H1 (cell line): ENCODE measurements at regions not wholly inside any gene's neighbourhood (a gene's known extent, or its start where the extent isn't known, plus 50 kb on each side); places are given as distances from the start of the nearest gene placed in this dataset.

Source experiments
- CTCF ChIA-PET: fragments of 300-600 bp; sonication (Branson Sonifier 250); formaldehyde crosslinking; loops from one replicate; lab custom pipeline; 2021; ENCODE audit not compliant: partially characterized antibody; lab: Charles Lee
- POLR2A ChIA-PET: fragments of 300-600 bp; sonication (Branson Sonifier 250); formaldehyde crosslinking; loops from one replicate; lab custom pipeline; 2021; ENCODE audit warnings: inconsistent platforms; ENCODE audit not compliant: partially characterized antibody; lab: Charles Lee
- DNase-seq, 2 experiments: peaks; one replicate each; pipeline versions ENCODE4 v3.0.0 to v3.0.0-alpha.2; 2010 to 2022; ENCODE audit warnings: low spot score in 2 of 2, low read depth in 1 of 2, mixed read lengths in 1 of 2
- FAIRE-seq: peaks from 2 replicates; lab custom pipeline; 2011; peaks lifted over from hg19 to GRCh38; lab: Jason Lieb, UNC
- H2AFZ ChIP-seq: 2 replicates; pipeline ENCODE4 v1.8.1; 2012; ENCODE audit warnings: low read length, inconsistent platforms
- H2AK5ac ChIP-seq: 2 replicates; pipeline ENCODE4 v1.6.1; 2013; ENCODE audit warnings: low read depth, low read length
- H2BK120ac ChIP-seq: replicated peaks from 2 replicates; pipeline ENCODE3; 2013; ENCODE audit warnings: low read depth, low read length, inconsistent platforms
- H2BK12ac ChIP-seq: 2 replicates; pipeline ENCODE4 v1.6.1; 2013; ENCODE audit warnings: low read depth, low read length
- H2BK15ac ChIP-seq: 2 replicates; pipeline ENCODE4 v1.6.1; 2013; ENCODE audit warnings: low read length
- H2BK20ac ChIP-seq: 2 replicates; pipeline ENCODE4 v1.6.1; 2013; ENCODE audit warnings: low read length
- H2BK5ac ChIP-seq: 2 replicates; pipeline ENCODE4 v1.6.1; 2013; ENCODE audit warnings: low read depth, low read length
- H3K14ac ChIP-seq: 2 replicates; pipeline ENCODE4 v1.6.1; 2013; ENCODE audit warnings: inconsistent platforms; ENCODE audit not compliant: insufficient read length
- H3K18ac ChIP-seq: 2 replicates; pipeline ENCODE4 v1.6.1; 2013; ENCODE audit warnings: low read length; ENCODE audit errors: extremely low read depth
- H3K23ac ChIP-seq: 2 replicates; pipeline ENCODE4 v1.6.1; 2013; ENCODE audit warnings: inconsistent platforms; ENCODE audit not compliant: insufficient read length
- H3K23me2 ChIP-seq: 2 replicates; pipeline ENCODE4 v1.6.1; 2013; ENCODE audit warnings: low read depth, low read length
- H3K27ac ChIP-seq: 2 replicates; pipeline ENCODE4 v1.6.1; 2011; ENCODE audit warnings: low read depth, low read length, inconsistent platforms
- H3K27me3 ChIP-seq, 4 experiments: replicated peaks in 1 of 4; 1 replicate in 1 of 4; 2 replicates in 3 of 4; pipeline versions ENCODE4 v1.6.1 to v1.8.1; 2011 to 2013; ENCODE audit warnings: low read length in 3 of 4, mild to moderate bottlenecking in 3 of 4, inconsistent platforms in 2 of 4, mixed read lengths in 2 of 4, moderate library complexity in 1 of 4; ENCODE audit not compliant: control insufficient read depth in 3 of 4, insufficient read depth in 3 of 4; ENCODE audit errors: extremely low read depth in 1 of 4
- H3K36me3 ChIP-seq, 4 experiments: 2 replicates each; pipeline versions ENCODE4 v1.6.1 to v1.8.1; 2011 to 2013; ENCODE audit warnings: mild to moderate bottlenecking in 4 of 4, low read length in 3 of 4, moderate library complexity in 2 of 4, control low read depth in 1 of 4, inconsistent platforms in 1 of 4; ENCODE audit not compliant: insufficient read depth in 4 of 4, control insufficient read depth in 2 of 4
- H3K4ac ChIP-seq: replicated peaks from 2 replicates; pipeline ENCODE3; 2013; ENCODE audit warnings: low read length, low read depth, mixed read lengths, inconsistent platforms; ENCODE audit not compliant: insufficient read length
- H3K4me1 ChIP-seq, 4 experiments: replicated peaks in 1 of 4; 1 replicate in 1 of 4; 2 replicates in 3 of 4; pipeline versions ENCODE4 v1.6.1 to v1.8.1; 2011 to 2013; ENCODE audit warnings: low read length in 3 of 4, inconsistent platforms in 2 of 4, mixed read lengths in 1 of 4; ENCODE audit not compliant: insufficient read depth in 4 of 4, control insufficient read depth in 3 of 4
- H3K4me2 ChIP-seq, 2 experiments: 2 replicates each; pipeline versions ENCODE4 v1.6.1 to v1.8.1; 2011 to 2013; ENCODE audit warnings: low read depth in 2 of 2, low read length in 2 of 2, control low read depth in 1 of 2, inconsistent platforms in 1 of 2, mild to moderate bottlenecking in 1 of 2; ENCODE audit not compliant: insufficient read depth in 1 of 2
- H3K4me3 ChIP-seq, 4 experiments: fragments of 200-600, 300-600 bp in 1 of 4; sonication (generic), shearing (Covaris generic), sonication (Bioruptor Twin) in 1 of 4; 2 replicates each; pipeline versions ENCODE4 v1.5.1 to v1.8.1; 2011 to 2016; ENCODE audit warnings: low read length in 4 of 4, low read depth in 3 of 4, control low read depth in 2 of 4, inconsistent platforms in 2 of 4, mild to moderate bottlenecking in 2 of 4, mixed read lengths in 1 of 4, moderate library complexity in 1 of 4; ENCODE audit not compliant: insufficient read depth in 2 of 4; ENCODE audit errors: extremely low read depth in 1 of 4
- H3K56ac ChIP-seq: replicated peaks from 2 replicates; pipeline ENCODE3; 2013; ENCODE audit warnings: low read depth, mild to moderate bottlenecking, mixed read lengths, low read length, inconsistent platforms; ENCODE audit not compliant: insufficient read length
- H3K79me1 ChIP-seq: 2 replicates; pipeline ENCODE4 v1.6.1; 2013; ENCODE audit warnings: low read depth, low read length, control low read depth
- H3K79me2 ChIP-seq, 2 experiments: 2 replicates each; pipeline versions ENCODE4 v1.6.1 to v1.8.1; 2012 to 2013; ENCODE audit warnings: low read length in 2 of 2, mild to moderate bottlenecking in 2 of 2, inconsistent platforms in 1 of 2; ENCODE audit not compliant: insufficient read depth in 2 of 2, control insufficient read depth in 1 of 2
- H3K9ac ChIP-seq, 4 experiments: replicated peaks in 1 of 4; 1 replicate in 1 of 4; 2 replicates in 3 of 4; pipeline versions ENCODE4 v1.6.1 to v1.8.1; 2011 to 2013; ENCODE audit warnings: low read depth in 3 of 4, low read length in 3 of 4, control low read depth in 2 of 4, mild to moderate bottlenecking in 2 of 4, moderate library complexity in 2 of 4, inconsistent platforms in 1 of 4; ENCODE audit errors: extremely low read depth in 1 of 4
- H3K9me3 ChIP-seq, 2 experiments: 2 replicates each; pipeline versions ENCODE4 v1.6.1 to v1.8.1; 2012 to 2013; ENCODE audit warnings: mild to moderate bottlenecking in 2 of 2, moderate library complexity in 2 of 2, control low read depth in 1 of 2, inconsistent platforms in 1 of 2, low read depth in 1 of 2, low read length in 1 of 2, mixed read lengths in 1 of 2; ENCODE audit not compliant: insufficient read depth in 2 of 2
- H4K20me1 ChIP-seq, 2 experiments: replicated peaks in 1 of 2; 2 replicates each; pipeline versions ENCODE3 to v1.8.1; 2011 to 2013; ENCODE audit warnings: inconsistent platforms in 2 of 2, low read length in 2 of 2, mild to moderate bottlenecking in 1 of 2; ENCODE audit not compliant: insufficient read depth in 2 of 2, control insufficient read depth in 1 of 2
- H4K5ac ChIP-seq: 2 replicates; pipeline ENCODE4 v1.6.1; 2013; ENCODE audit warnings: low read length, low read depth, mixed read lengths, inconsistent platforms; ENCODE audit not compliant: insufficient read length
- H4K8ac ChIP-seq: 2 replicates; pipeline ENCODE4 v1.8.0; 2013; ENCODE audit warnings: mild to moderate bottlenecking, moderate library complexity, low read length, inconsistent platforms; ENCODE audit not compliant: insufficient read depth; ENCODE audit errors: extremely low read depth
- H4K91ac ChIP-seq: replicated peaks from 2 replicates; pipeline ENCODE3; 2013; ENCODE audit warnings: low read length, mixed read lengths, inconsistent platforms; ENCODE audit not compliant: insufficient read length
- CHD2 ChIP-seq: IDR thresholded peaks from 2 replicates; pipeline ENCODE4 v1.6.1; 2012; ENCODE audit warnings: low read length, improper control_type of control experiment
- HDAC6 ChIP-seq: IDR thresholded peaks from one replicate; pipeline ENCODE4 v1.7.1; 2012; ENCODE audit warnings: low read depth, mild to moderate bottlenecking, inconsistent platforms, low read length, moderate library complexity
- PHF8 ChIP-seq: fragments of 200-600 bp; sonication (generic); conservative IDR thresholded peaks from 2 replicates; pipeline ENCODE4 v1.7.1; 2012; ENCODE audit warnings: low read depth, mild to moderate bottlenecking, inconsistent platforms, low read length, moderate library complexity
- SIRT6 ChIP-seq: IDR thresholded peaks from one replicate; pipeline ENCODE4 v1.7.1; 2012; ENCODE audit warnings: low read length, inconsistent platforms
- SP4 ChIP-seq: IDR thresholded peaks from 2 replicates; pipeline ENCODE4 v1.6.1; 2012; ENCODE audit warnings: low read length, inconsistent platforms
- TCF12 ChIP-seq: IDR thresholded peaks from 2 replicates; pipeline ENCODE4 v1.6.1; 2011; ENCODE audit warnings: low read depth, mild to moderate bottlenecking, low read length
- USF2 ChIP-seq: IDR thresholded peaks from 2 replicates; pipeline ENCODE4 v1.6.1; 2011; ENCODE audit warnings: low read length, improper control_type of control experiment
- ZNF274 ChIP-seq: IDR thresholded peaks from 2 replicates; pipeline ENCODE4 v1.7.0; 2012; ENCODE audit warnings: low read length, borderline replicate concordance; ENCODE audit errors: extremely low read depth
- WGBS, 2 experiments: shearing (Covaris generic) in 1 of 2; methylation state at CpG; one replicate each; pipeline versions ENCODE4 v1.1.6 to v1.1.7; 2013 to 2015; ENCODE audit warnings: low lambda C conversion rate in 2 of 2, mixed read lengths in 2 of 2, inconsistent platforms in 1 of 2, low coverage in 1 of 2, missing lambda C conversion rate in 1 of 2; ENCODE audit not compliant: insufficient replicate concordance in 2 of 2, insufficient coverage in 1 of 2, insufficient read length in 1 of 2; ENCODE audit errors: extremely low coverage in 1 of 2, missing lambda C conversion rate in 1 of 2; 5-methylcytosine and 5-hydroxymethylcytosine counted together

GRCh38 chr13:34107806-34108205, 289.9 kb downstream of the RFC3 start:
- no peak for DNase-seq

More at GRCh38 chr13:34107806-34108205, 289.9 kb downstream of the RFC3 start:
- H2BK120ac ChIP-seq: no peak overlapping the region
- no peak overlapping the region for H4K91ac ChIP-seq
- ChIA-PET CTCF (interaction anchor here (1.8 kb wide), 1 partner anchor 54 kb away, joined by 3 read pairs; no protein-coding TSS in a partner anchor), POLR2A (no interaction called here)
- no peak overlapping the region for H3K23ac ChIP-seq
- no peak overlapping the region for H2BK12ac ChIP-seq
- H3K36me3 ChIP-seq: no peaks in the 10 kb centered on the region
- no peak overlapping the region for H2AFZ ChIP-seq
- TF ChIP-seq CHD2 (no peak), USF2 (no peak), PHF8 (no peak), ZNF274 (no peak), SIRT6 (no peak), HDAC6 (no peak), TCF12 (no peak), SP4 (no peak)
- no peak overlapping the region for H2BK15ac ChIP-seq
- no peak overlapping the region for H3K27ac ChIP-seq
- no peak overlapping the region for H4K5ac ChIP-seq
- H3K27me3 ChIP-seq: no peaks in the 10 kb centered on the region
- no peaks in the 10 kb centered on the region for H3K23me2 ChIP-seq
- no peaks in the 10 kb centered on the region for H3K79me2 ChIP-seq
- no peak for FAIRE-seq
- H3K18ac ChIP-seq: no peak overlapping the region
- no peak overlapping the region for H2AK5ac ChIP-seq
- H4K8ac ChIP-seq: no peak overlapping the region
- WGBS, 2 experiments: 90% methylated on average over 1 of the region's 1 CpG; no CpG with 5 or more reads in 1 of the 2 experiments
- H2BK5ac ChIP-seq: no peak overlapping the region
- H3K4me3 ChIP-seq: no peak overlapping the region
- no peak overlapping the region for H3K4me2 ChIP-seq
- H2BK20ac ChIP-seq: no peak overlapping the region
- H4K20me1 ChIP-seq: no peaks in the 10 kb centered on the region
- H3K4me1 ChIP-seq: no peaks in the 10 kb centered on the region
- H3K56ac ChIP-seq: no peak overlapping the region
- no peak overlapping the region for H3K9ac ChIP-seq
- H3K79me1 ChIP-seq: no peaks in the 10 kb centered on the region
- no peak overlapping the region for H3K14ac ChIP-seq
- no peak overlapping the region for H3K4ac ChIP-seq
- H3K9me3 ChIP-seq: no peaks in the 10 kb centered on the region
